Thyroid gland (tissue), 4 donors: ENCODE measurements at regions not wholly inside any gene's neighbourhood (a gene's known extent, or its start where the extent isn't known, plus 50 kb on each side); places are given as distances from the start of the nearest gene placed in this dataset.

ENCODE experiments used
- DNase-seq, 2 donors: peaks; one replicate each; pipeline ENCODE4 v3.0.0-alpha.2; 2019
- H3K27ac ChIP-seq, 3 donors: fragments of 200-600 bp; sonication (generic); 1 replicate in 2 of 3; 2 replicates in 1 of 3; pipeline ENCODE4 v1.5.1; 2016 to 2019; ENCODE audit warnings: mild to moderate bottlenecking in 1 of 3, moderate library complexity in 1 of 3
- H3K27me3 ChIP-seq: fragments of 200-600 bp; sonication (generic); one replicate; pipeline ENCODE4 v1.5.1; 2019
- H3K36me3 ChIP-seq, 2 donors: fragments of 200-600 bp; sonication (generic); one replicate each; pipeline ENCODE4 v1.5.1; 2016 to 2019
- H3K4me1 ChIP-seq, 2 donors: fragments of 200-600 bp; sonication (generic); one replicate each; pipeline ENCODE4 v1.5.1; 2017 to 2019
- H3K4me3 ChIP-seq, 3 donors: fragments of 200-600 bp; sonication (generic); replicated peaks in 1 of 3; 1 replicate in 2 of 3; 2 replicates in 1 of 3; pipeline ENCODE4 v1.5.1; 2016; ENCODE audit warnings: mild to moderate bottlenecking in 1 of 3
- H3K9me3 ChIP-seq: fragments of 200-600 bp; sonication (generic); one replicate; pipeline ENCODE4 v1.5.1; 2017
- CTCF ChIP-seq, 6 experiments: fragments of 200-600 bp in 3 of 6; fragments of 450-650 bp in 3 of 6; sonication (generic) in 3 of 6; IDR thresholded peaks; one replicate each; pipeline ENCODE4 v1.5.1; 2016 to 2019; ENCODE audit warnings: antibody characterized with exemption in 6 of 6, mild to moderate bottlenecking in 2 of 6, inconsistent platforms in 1 of 6, moderate library complexity in 1 of 6
- POLR2A ChIP-seq, 2 donors: fragments of 450-650 bp; IDR thresholded peaks; one replicate each; pipeline ENCODE4 v1.6.1; 2017; ENCODE audit warnings: antibody characterized with exemption in 2 of 2, mild to moderate bottlenecking in 2 of 2, moderate library complexity in 1 of 2
- WGBS, 2 donors: methylation state at CpG; one replicate each; pipeline ENCODE4 v1.1.5; 2017; 5-methylcytosine and 5-hydroxymethylcytosine counted together
- intact Hi-C: fragments of 100-400 bp; cut with DNase I; formaldehyde crosslinking; loops from one replicate; pipeline ENCODE4 v1.15.1; 2023

- no peaks in the 10 kb centered on the region for H3K36me3 ChIP-seq
- no peaks in the 10 kb centered on the region for H3K9me3 ChIP-seq
- no peak overlapping the region for H3K4me3 ChIP-seq
- no peaks in the 10 kb centered on the region for H3K4me1 ChIP-seq
- no peak for TF ChIP-seq POLR2A (IDR thresholded peaks at IDR 0.05)
- no peak for TF ChIP-seq CTCF (IDR thresholded peaks at IDR 0.05)
- WGBS, 2 donors = 71 to 72% methylated on average over 4 of the region's 4 CpGs
- intact Hi-C loops = no loop called here
- no peak for DNase-seq
- H3K27me3 ChIP-seq = no peaks in the 10 kb centered on the region
- no peak overlapping the region for H3K27ac ChIP-seq
Measured at GRCh38 chr10:128908499-128908898, 558.5 kb upstream of the MGMT start.

- 75 to 80% methylated on average over 6 of the region's 6 CpGs for WGBS, 2 donors
Measured at GRCh38 chr10:128912568-128913311, 554.3 kb upstream of the MGMT start.

GRCh38 chr10:128914681-128915080 is 552.4 kb upstream of the MGMT start:
- Histone ChIP-seq H3K9me3 (no peaks in the 10 kb centered on the region), H3K27me3 (no peaks in the 10 kb centered on the region), H3K36me3 (no peaks in the 10 kb centered on the region), H3K4me3 (no peak overlapping the region), H3K4me1 (no peaks in the 10 kb centered on the region), H3K27ac (no peak overlapping the region)
- TF ChIP-seq CTCF (IDR thresholded peaks at IDR 0.05) (no peak), POLR2A (IDR thresholded peaks at IDR 0.05) (no peak)
- DNase-seq = no peak
- intact Hi-C loops = no loop called here
- 65 to 79% methylated on average over 9 of the region's 9 CpGs for WGBS, 2 donors

More at GRCh38 chr10:128912568-128913311, 554.3 kb upstream of the MGMT start:
- intact Hi-C loops = no loop called here
- no peaks in the 10 kb centered on the region for H3K36me3 ChIP-seq
- no peaks in the 10 kb centered on the region for H3K4me1 ChIP-seq
- DNase-seq = no peak
- no peaks in the 10 kb centered on the region for H3K9me3 ChIP-seq
- no peak for TF ChIP-seq CTCF (IDR thresholded peaks at IDR 0.05)
- TF ChIP-seq POLR2A (IDR thresholded peaks at IDR 0.05) = no peak
- H3K27me3 ChIP-seq = no peaks in the 10 kb centered on the region
- H3K27ac ChIP-seq = no peak overlapping the region
- no peak overlapping the region for H3K4me3 ChIP-seq

- no peak overlapping the region for H3K27ac ChIP-seq
- H3K4me3 ChIP-seq = no peak overlapping the region
- no peaks in the 10 kb centered on the region for H3K36me3 ChIP-seq
- intact Hi-C loops = no loop called here
- 84 to 85% methylated on average over 10 of the region's 10 CpGs for WGBS, 2 donors
- no peaks in the 10 kb centered on the region for H3K9me3 ChIP-seq
- H3K27me3 ChIP-seq = no peaks in the 10 kb centered on the region
- no peaks in the 10 kb centered on the region for H3K4me1 ChIP-seq
- no peak for TF ChIP-seq POLR2A (IDR thresholded peaks at IDR 0.05)
- no peak for TF ChIP-seq CTCF (IDR thresholded peaks at IDR 0.05)
- no peak for DNase-seq
Measured at GRCh38 chr10:128915630-128916029, 551.4 kb upstream of the MGMT start.

- WGBS, 2 donors = 70 to 71% methylated on average over 4 of the region's 4 CpGs
- no peak for DNase-seq
Measured at GRCh38 chr10:128916383-128916782, 550.7 kb upstream of the MGMT start.

More at GRCh38 chr10:128916383-128916782, 550.7 kb upstream of the MGMT start:
- no peaks in the 10 kb centered on the region for H3K9me3 ChIP-seq
- no peaks in the 10 kb centered on the region for H3K27me3 ChIP-seq
- H3K36me3 ChIP-seq = no peaks in the 10 kb centered on the region
- H3K4me1 ChIP-seq = no peaks in the 10 kb centered on the region
- no peak overlapping the region for H3K27ac ChIP-seq
- intact Hi-C loops = no loop called here
- TF ChIP-seq CTCF (IDR thresholded peaks at IDR 0.05) (no peak), POLR2A (IDR thresholded peaks at IDR 0.05) (no peak)
- H3K4me3 ChIP-seq = no peak overlapping the region
